ENCODE measurements at regions not wholly inside any gene's neighbourhood (a gene's known extent, or its start where the extent isn't known, plus 50 kb on each side); places are given as distances from the start of the nearest gene placed in this dataset.

DNA sequence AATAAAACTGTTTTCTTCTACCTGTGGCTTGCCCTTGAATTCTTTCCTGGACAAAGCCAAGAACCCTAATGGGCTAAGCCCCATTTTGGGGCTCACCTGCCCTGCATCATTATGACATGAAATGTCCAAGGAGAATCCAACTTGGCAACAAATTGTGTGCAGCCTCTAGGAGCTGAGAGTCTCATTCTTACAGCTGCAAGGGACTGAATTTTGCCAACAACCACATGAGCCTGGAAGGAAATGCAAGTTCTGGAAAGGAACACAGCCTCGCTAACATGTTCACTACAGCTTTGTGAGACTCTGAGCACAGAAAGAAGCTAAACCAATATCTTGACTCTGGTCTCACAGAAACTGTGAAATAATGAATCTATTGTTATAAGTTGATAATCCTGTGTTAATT, 94.8 kb upstream of the CDH12 start:
- no peak overlapping the region for H3K4me3 ChIP-seq
- no peak for TF ChIP-seq POLR2A (IDR thresholded peaks at IDR 0.05)
- TF ChIP-seq, protein P1, sequence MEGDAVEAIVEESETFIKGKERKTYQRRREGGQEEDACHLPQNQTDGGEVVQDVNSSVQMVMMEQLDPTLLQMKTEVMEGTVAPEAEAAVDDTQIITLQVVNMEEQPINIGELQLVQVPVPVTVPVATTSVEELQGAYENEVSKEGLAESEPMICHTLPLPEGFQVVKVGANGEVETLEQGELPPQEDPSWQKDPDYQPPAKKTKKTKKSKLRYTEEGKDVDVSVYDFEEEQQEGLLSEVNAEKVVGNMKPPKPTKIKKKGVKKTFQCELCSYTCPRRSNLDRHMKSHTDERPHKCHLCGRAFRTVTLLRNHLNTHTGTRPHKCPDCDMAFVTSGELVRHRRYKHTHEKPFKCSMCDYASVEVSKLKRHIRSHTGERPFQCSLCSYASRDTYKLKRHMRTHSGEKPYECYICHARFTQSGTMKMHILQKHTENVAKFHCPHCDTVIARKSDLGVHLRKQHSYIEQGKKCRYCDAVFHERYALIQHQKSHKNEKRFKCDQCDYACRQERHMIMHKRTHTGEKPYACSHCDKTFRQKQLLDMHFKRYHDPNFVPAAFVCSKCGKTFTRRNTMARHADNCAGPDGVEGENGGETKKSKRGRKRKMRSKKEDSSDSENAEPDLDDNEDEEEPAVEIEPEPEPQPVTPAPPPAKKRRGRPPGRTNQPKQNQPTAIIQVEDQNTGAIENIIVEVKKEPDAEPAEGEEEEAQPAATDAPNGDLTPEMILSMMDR (IDR thresholded peaks at IDR 0.05) = no peak

DNA sequence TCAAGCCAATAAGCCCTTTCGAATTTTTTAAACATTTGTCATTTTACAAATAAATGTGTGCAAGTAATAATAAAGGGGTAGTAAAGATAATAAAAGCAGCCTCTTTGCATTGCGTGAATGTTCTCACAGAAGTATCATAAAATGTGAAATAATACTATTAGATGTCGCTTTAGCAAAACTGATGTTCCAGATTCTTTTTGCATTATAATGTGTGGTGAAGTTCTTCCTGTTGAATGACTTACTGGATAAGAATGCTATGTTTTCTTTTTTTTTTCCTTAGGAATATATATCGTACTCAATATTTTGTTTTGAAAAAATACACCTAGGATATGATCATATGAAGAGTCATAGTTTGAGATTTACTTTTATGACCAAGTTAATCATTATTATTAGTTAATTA, 85.2 kb upstream of the CDH12 start:
- no peak overlapping the region for H3K27ac ChIP-seq
- no peaks in the 10 kb centered on the region for H3K4me1 ChIP-seq
- no peak overlapping the region for H3K4me3 ChIP-seq
- TF ChIP-seq, protein P1 (IDR thresholded peaks at IDR 0.05) = no peak
- TF ChIP-seq POLR2A (IDR thresholded peaks at IDR 0.05) = no peak
- no peaks in the 10 kb centered on the region for H3K9me3 ChIP-seq
- DNase-seq = no peak
- H3K36me3 ChIP-seq = no peaks in the 10 kb centered on the region
- H3K27me3 ChIP-seq = no peaks in the 10 kb centered on the region

More for the DNA sequence above, 94.8 kb upstream of the CDH12 start:
- Histone ChIP-seq H3K4me1 (no peaks in the 10 kb centered on the region), H3K27me3 (no peaks in the 10 kb centered on the region), H3K27ac (no peak overlapping the region), H3K9me3 (no peaks in the 10 kb centered on the region), H3K36me3 (no peaks in the 10 kb centered on the region)
- DNase-seq = no peak

DNA sequence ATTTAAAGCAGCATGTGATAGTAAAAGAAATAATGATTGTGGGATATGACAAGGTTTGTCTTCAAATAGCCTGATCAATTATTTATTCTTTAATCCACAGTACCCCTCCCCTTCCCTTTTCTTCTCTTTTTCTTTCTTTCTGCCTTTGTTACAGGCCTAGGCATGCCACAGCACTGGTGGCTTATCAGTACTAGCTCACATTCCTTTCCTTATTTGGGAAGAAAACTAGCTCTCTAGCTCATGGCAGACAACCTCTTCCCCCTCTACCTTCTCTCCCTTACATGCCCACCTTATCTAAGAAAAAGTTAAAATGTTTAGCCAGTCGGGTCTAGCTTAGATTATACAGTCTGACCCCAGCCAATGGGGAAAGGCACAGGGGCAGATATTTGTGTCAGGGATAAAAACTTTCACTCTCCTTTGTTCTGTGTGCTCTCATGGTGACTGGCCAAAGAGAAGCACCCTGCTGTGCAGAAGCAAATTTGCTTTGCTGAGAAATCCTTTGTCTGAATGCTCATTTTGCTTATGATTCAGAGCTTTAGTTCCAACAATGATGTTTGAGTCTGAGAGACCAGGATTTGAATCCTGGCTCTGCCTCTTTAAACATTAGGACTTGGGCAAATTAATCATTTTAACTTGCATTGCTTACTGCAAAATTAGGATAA, 75.8 kb upstream of the CDH12 start:
- Histone ChIP-seq H3K27ac (no peak overlapping the region), H3K9me3 (no peaks in the 10 kb centered on the region), H3K4me1 (no peaks in the 10 kb centered on the region), H3K27me3 (no peaks in the 10 kb centered on the region), H3K4me3 (no peak overlapping the region), H3K36me3 (no peaks in the 10 kb centered on the region)
- TF ChIP-seq, protein P1 (IDR thresholded peaks at IDR 0.05) = no peak
- TF ChIP-seq POLR2A (IDR thresholded peaks at IDR 0.05) = no peak
- no peak for DNase-seq

DNA sequence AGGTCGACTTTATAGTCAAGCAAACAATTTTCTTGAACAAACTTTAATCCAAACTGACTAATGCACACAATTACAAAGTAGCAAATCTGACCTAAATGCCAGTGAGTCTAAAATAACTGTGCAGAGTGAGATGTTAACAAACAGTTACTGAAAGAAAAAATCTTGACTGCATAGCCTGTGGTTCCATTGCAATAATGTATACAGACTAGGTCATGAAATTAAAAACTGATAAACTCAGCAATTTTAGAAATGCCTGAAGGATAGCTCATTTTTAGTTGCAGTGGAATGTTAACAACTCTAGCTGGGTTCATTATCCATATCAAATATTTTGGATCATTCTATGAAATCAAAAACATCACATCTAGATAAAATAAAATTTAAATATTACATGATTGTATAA, 73.4 kb upstream of the CDH12 start:
- Histone ChIP-seq H3K9me3 (no peaks in the 10 kb centered on the region), H3K27ac (no peak overlapping the region), H3K27me3 (no peaks in the 10 kb centered on the region), H3K4me3 (no peak overlapping the region), H3K36me3 (no peaks in the 10 kb centered on the region), H3K4me1 (no peaks in the 10 kb centered on the region)
- DNase-seq = no peak
- TF ChIP-seq, protein P1 (IDR thresholded peaks at IDR 0.05) = no peak
- no peak for TF ChIP-seq POLR2A (IDR thresholded peaks at IDR 0.05)

DNA sequence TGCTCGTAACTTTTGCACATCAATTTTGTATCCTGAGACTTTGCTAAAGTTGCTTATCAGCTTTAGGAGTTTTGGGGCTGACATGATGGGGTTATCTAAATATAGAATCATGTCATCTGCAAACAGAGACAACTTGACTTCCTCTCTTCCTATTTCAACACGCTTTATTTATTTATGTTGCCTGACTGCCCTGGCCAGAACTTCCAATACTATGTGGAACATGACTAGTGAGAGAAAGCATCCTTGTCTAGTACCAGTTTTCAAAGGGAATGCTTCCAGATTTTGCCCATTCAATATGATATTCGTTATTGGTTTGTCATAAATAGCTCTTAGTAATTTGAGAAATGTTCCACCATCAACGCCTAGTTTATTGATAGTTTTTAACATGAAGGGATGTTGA, 65.4 kb upstream of the CDH12 start:
- H3K4me3 ChIP-seq = no peak overlapping the region
- H3K36me3 ChIP-seq = no peaks in the 10 kb centered on the region
- H3K9me3 ChIP-seq = no peaks in the 10 kb centered on the region
- TF ChIP-seq, protein P1 (IDR thresholded peaks at IDR 0.05) = no peak
- no peak for TF ChIP-seq POLR2A (IDR thresholded peaks at IDR 0.05)
- no peak overlapping the region for H3K27ac ChIP-seq
- H3K4me1 ChIP-seq = no peaks in the 10 kb centered on the region
- no peak for DNase-seq
- no peaks in the 10 kb centered on the region for H3K27me3 ChIP-seq

DNA sequence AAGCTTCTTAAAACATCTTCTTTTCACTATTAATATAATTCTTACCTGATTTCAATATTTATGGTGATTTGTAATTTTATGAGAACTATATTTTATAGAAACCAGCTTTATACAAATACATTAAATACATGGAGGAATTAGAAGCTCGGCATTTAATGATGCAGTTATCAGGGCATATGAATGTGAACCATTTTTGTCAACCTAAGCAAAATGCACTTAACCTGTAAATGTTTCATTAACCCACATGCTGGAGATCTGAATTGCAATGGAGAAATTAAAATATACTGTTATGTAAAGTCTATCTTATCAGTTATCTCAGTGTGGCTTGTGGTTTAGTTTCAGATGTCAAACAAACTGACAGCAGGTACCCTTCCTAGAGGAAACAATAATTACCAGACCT, 63.2 kb upstream of the CDH12 start:
- H3K9me3 ChIP-seq = no peaks in the 10 kb centered on the region
- no peak overlapping the region for H3K4me3 ChIP-seq
- H3K36me3 ChIP-seq = no peaks in the 10 kb centered on the region
- TF ChIP-seq, protein P1 (IDR thresholded peaks at IDR 0.05) = no peak
- no peak for TF ChIP-seq POLR2A (IDR thresholded peaks at IDR 0.05)
- H3K27me3 ChIP-seq = no peaks in the 10 kb centered on the region
- H3K27ac ChIP-seq = no peak overlapping the region
- H3K4me1 ChIP-seq = no peaks in the 10 kb centered on the region
- DNase-seq = no peak
